ELR (cell line): ENCODE measurements at regions not wholly inside any gene's neighbourhood (a gene's known extent, or its start where the extent isn't known, plus 50 kb on each side); places are given as distances from the start of the nearest gene placed in this dataset.

Experiments
- DNase-seq: peaks from one replicate; pipeline ENCODE4 v3.0.0-alpha.2; 2015; ENCODE audit warnings: low read depth

DNA sequence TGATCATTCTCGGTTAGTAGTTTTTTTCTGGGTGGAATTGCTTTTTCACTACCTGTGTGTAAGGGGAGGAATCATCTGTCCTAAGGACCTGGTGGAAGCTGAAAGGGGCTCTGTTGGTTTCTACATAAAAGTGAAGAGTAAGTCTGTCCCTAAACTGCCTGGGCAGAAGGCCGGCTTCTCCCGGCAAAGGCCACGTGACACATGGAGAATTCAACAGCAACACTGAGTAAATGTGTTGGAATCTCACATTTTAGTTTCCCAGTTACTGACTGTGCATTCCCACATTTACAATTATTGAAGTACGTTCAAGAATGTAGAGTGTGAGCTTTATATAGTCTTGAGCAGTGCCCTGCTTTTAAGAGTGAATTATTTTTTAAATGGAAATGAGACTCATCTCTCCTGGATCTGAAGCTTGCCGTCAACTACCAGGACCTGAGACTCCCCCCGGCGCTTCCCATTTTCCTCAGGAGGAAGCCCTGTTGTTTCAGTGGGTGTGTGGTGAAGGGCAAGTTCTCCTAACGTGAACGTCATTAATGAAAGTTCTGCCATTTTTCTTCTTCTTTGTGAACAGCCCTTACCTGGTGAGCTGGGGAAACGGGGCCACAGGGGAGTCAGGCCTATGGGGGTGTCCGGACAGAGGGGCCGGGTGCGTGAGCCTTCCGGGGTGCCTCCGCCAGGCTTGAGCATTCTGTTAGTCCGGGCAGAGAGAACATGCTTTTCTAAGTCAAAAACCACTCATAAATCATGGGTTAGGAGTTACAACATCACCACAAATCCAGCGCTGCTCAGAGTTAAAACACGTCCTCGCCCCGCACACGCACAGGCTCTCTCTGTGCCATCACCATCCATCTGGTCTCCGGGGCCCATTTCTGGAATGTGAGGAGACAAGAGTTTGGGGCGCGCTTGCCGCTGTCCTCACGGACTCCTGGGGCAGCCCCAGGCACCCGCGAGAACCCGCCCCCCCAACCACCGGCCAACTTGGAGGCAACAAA is 56.6 kb upstream of the SMOC2 start:
- no peak for DNase-seq

DNA sequence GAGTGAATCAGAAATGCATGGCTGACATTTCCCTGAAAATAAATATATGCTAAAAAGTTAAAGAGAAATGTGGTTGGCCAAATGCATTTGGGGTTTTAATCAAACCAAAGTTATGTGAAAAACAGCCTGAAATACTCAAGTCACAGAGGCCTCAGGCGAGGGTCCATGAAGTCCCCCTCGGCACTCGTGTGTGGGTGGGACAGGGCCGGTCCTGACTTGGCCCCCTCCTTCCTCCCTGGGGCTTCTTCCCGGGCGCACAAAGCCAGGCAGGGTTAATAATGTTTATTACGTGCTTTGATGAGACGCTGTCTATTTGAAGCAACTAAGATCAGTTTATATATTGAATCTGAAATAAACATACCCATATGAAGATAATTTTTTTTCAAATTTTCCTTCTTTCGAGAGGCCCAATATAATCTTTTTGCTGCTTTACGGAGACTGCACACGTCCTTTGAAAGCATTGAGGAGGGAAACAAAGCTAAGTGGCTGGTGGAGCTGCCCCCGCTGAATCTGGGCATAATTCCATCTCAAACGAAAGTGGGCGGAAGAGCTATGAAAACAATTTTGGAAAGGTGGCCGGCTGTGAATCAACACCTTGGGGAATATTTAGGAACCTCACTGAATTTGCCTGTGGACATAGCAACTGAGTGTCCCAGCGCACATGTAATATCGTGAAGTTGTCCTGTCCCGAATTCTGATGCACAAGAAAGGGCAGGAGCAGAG is 55.8 kb upstream of the SMOC2 start:
- no peak for DNase-seq

DNA sequence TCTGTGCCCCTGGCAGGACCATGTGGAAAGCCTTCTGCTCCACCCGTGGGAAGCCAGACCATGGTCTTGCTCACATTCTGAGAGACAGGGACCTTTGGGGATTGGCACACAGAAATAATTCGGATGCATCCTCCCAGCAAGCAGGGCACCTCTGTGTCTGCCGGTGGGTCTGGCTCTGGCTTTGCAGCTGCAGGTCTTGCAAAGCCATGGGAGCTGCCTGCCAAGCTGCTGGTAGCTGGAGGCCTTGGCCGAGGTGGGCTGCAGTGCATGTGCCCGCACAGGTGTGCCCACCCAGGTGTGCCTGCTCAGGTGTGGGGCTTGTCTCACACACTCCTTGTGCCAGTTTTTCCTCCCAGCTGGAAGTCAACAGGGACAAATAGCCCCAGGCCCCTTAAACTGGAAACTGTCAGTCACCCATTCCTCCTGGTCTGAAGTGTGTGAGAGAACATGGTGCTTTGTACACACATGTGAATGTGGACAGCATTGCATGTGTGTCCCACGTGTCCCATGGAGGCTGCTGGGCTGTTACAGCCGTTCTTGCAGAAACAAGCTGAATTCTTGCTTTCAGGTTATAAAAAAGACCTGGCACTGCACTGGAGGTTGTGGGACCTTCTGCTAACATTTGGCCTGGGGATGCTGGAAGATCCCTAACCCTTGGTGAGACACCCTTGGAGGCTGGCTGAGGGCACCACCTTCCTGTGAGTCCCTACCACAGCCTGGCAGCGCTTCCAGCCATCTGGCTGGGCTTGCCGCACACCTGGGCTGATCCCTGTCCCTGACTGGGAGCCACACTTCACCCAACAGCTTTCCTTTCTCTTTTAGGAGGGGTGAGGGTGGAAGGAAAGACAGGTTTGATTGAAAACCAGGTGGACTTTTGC is 54.9 kb upstream of the SMOC2 start:
- no peak for DNase-seq

DNA sequence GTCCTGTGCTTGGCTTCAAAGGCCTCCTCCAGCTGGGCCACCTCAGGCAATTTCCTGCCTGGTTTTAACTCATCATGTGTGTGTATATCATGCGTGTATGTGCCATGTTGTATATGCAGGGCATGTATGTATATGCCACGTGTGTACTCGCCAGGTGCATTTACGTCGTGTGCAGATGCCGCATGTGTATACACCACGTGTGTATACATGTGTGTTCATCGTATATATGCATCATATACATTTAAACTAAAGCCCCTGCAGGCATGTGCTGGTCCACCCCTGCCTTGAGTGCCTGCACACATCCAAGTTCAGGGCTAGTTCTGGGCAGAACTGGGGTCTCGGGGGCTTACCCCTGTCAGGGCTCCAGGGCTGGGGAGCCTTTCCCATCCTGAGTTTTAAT is 54.0 kb upstream of the SMOC2 start:
- DNase-seq, result no peak

DNA sequence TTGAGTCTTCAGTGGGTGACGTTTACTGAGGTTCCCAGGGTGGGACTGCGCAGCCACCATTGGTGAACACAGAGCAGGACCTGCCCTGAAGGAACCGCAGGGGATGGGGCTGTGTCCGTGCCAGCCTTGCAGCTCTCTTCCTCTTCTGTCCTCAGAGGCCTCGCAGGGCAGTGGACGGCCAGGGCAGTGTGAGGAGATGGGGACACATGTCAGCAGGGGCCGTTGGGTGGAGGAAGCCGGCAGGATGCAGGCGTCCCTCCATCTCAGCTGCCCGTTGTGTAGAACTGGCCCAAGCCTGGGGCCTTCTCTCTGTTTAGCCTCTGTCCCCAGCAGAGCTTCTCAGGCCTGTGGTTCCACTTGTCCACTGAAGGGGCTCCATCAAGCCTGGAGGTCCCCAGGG is 53.6 kb upstream of the SMOC2 start:
- DNase-seq, result no peak

DNA sequence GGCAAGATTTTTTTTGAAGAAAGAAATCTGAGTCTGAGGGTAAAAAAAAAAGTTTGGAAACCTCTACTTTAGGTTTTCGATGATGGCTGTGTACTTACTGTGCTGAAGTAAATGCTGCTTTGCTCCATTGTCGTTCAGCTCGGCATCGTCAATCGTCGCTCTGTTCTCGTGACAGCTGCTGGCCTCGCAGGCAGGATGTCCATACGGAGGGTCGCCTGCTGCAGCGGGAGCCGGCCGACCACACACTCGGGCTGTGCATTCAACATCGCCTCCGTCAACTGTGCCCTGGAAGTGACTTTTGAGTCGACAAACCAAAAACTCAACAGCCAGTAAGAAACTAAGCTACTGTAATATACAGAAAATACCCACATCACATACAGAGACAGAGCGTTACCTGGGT is 53.1 kb upstream of the SMOC2 start:
- DNase-seq, result no peak

DNA sequence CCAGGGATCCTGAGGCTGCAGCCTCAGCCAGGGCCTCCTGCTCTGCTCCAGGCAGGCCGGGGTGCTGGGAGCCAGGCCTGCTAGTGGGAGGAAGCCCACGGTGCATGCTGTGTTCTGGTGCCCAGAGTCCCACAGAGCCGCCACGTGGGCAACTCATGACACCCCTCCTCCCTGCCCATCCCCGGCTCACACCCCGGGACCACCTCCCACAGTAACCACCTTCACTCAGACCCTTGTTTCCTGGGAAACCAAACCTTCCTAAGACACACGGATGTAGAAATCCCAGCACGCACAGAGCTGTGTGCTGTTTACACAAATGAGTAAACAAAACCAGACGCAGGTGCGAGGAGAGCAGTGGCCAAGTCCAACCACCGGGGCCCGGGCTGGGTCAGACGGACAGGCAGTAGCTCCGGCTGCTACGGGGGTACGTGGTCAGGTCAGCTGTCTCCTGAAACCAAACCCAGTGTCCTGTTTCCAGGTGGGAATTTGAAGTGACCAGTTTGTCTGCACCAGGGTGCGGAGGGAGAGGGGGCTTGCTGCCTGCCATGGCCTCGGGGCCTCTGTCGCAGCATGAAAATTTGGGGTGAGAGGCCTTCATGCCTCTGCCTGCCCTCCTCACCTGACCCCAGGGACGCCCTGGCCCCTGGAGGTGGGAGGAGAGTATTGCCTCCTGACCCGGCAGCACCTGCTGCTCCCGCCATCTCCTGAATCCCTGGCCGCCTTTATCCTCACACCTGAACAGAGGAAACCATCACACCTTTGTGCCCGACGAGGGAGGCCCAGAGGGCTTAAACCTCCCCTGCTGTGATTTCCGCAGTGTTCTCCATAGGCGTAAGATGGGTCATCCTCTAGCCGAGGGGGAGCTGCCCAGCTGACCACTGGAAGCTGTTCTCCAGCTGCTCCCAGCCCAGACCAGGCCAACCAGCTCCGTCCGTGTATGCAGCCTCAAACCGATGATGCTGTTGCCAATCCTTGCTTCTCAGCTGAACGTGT is 52.0 kb upstream of the SMOC2 start:
- no peak for DNase-seq

DNA sequence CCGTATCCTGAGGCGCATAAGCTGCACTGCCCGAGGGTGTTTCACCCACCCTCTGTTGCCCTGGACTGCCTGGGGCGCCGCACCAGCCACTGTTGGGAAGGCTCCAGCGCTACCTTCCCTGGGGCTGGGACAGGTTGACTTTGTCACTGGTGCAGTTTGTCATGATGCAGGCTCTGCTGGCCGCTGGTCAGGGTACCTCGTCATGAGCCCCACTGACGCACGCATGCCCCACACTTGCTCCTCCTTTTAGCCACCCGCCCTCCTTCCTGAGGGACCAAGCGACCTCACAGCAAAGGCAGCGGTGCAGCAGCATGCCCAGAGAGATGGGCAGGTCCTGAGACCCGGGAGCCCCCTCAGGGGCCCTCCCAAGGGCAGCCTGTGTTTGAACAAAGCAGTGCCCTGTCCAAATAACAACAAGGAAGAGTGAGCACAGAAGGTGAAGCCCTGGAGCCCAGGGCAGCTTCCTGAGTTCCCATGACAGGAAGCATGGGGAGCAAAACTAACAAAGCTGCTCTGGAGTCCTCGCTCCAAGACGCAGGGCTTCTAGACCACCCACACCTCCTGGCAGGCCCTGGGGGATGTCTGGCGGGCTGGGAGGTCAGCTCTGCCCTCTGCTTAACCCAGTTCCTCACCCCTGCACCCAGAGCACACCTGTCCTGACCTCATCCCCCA is 50.1 kb upstream of the SMOC2 start:
- DNase-seq, result no peak
